ENCODE measurements at regions not wholly inside any gene's neighbourhood (a gene's known extent, or its start where the extent isn't known, plus 50 kb on each side); places are given as distances from the start of the nearest gene placed in this dataset.

GRCh38 chr14:83395321-83395720 is 1861.7 kb upstream of the SEL1L start:
- TF ChIP-seq EZH2 (IDR thresholded peaks at IDR 0.05; ENCODE audit: low read depth, unreplicated experiment) = no peak
- TF ChIP-seq ETS1 (IDR thresholded peaks at IDR 0.05) = no peak
- TF ChIP-seq CTCF (conservative IDR thresholded peaks at IDR 0.05; ENCODE audit: low read depth in 2 of 2) = no peak
- no peak for TF ChIP-seq POLR2AphosphoS5 (IDR thresholded peaks at IDR 0.05; ENCODE audit: low read depth)
- no peak for TF ChIP-seq ZNF331 (CRISPR knock-in tag; IDR thresholded peaks at IDR 0.05; ENCODE audit: low read depth)
- no peak for TF ChIP-seq EZH2phosphoT487 (IDR thresholded peaks at IDR 0.05; ENCODE audit: unreplicated experiment)
- TF ChIP-seq JUNB (IDR thresholded peaks at IDR 0.05; ENCODE audit: unreplicated experiment) = no peak
- TF ChIP-seq REST (IDR thresholded peaks at IDR 0.05; ENCODE audit: unreplicated experiment) = no peak

All from GM23338 (cell line).